Nephron progenitor cell (in vitro differentiated cells): ENCODE measurements at regions not wholly inside any gene's neighbourhood (a gene's known extent, or its start where the extent isn't known, plus 50 kb on each side); places are given as distances from the start of the nearest gene placed in this dataset.

Experiments
- DNase-seq: peaks from one replicate; pipeline ENCODE4 v3.0.0; 2021
- H3K27ac Mint-ChIP-seq: 2 replicates; pipeline ENCODE4 v1.8.0; 2021; ENCODE audit warnings: mild to moderate bottlenecking, moderate library complexity, mixed read lengths
- H3K27me3 Mint-ChIP-seq: 2 replicates; pipeline ENCODE4 v1.8.0; 2021; ENCODE audit warnings: mild to moderate bottlenecking, low read depth, mixed read lengths; ENCODE audit not compliant: poor library complexity
- H3K36me3 Mint-ChIP-seq: 2 replicates; pipeline ENCODE4 v1.8.0; 2021; ENCODE audit warnings: low read depth, mixed read lengths
- H3K4me1 Mint-ChIP-seq: 2 replicates; pipeline ENCODE4 v1.8.0; 2021; ENCODE audit warnings: mixed read lengths
- H3K4me3 Mint-ChIP-seq: 2 replicates; pipeline ENCODE4 v1.8.0; 2021; ENCODE audit warnings: mild to moderate bottlenecking, moderate library complexity, mixed read lengths
- H3K9me3 Mint-ChIP-seq: 2 replicates; pipeline ENCODE4 v1.8.0; 2021; ENCODE audit warnings: mild to moderate bottlenecking, moderate library complexity, mixed read lengths
- CTCF ChIP-seq: fragments of 200-600 bp; sonication (generic); IDR thresholded peaks from 2 replicates; pipeline ENCODE4 v1.5.0; 2021; ENCODE audit warnings: antibody characterized with exemption

GRCh38 chr6:147660334-147661311, 152.1 kb downstream of the SAMD5 start:
- no peak overlapping the region for H3K27ac Mint-ChIP-seq
- no peak overlapping the region for H3K4me3 Mint-ChIP-seq
- H3K4me1 Mint-ChIP-seq = peaks cover 11% of the 10 kb centered on the region
- DNase-seq = no peak
- H3K9me3 Mint-ChIP-seq = no peaks in the 10 kb centered on the region
- no peak for TF ChIP-seq CTCF
- H3K27me3 Mint-ChIP-seq = peaks cover 7% of the 10 kb centered on the region
- H3K36me3 Mint-ChIP-seq = no peaks in the 10 kb centered on the region

- Mint-ChIP-seq H3K9me3 (no peaks in the 10 kb centered on the region), H3K36me3 (no peaks in the 10 kb centered on the region), H3K27ac (no peak overlapping the region), H3K4me3 (no peak overlapping the region), H3K27me3 (no peaks in the 10 kb centered on the region), H3K4me1 (peaks cover 23% of the 10 kb centered on the region)
- DNase-seq = no peak
- no peak for TF ChIP-seq CTCF
Measured at GRCh38 chr6:147662646-147663045, 154.2 kb downstream of the SAMD5 start.

GRCh38 chr6:147664092-147664491, 155.6 kb downstream of the SAMD5 start:
- Mint-ChIP-seq H3K27me3 (no peaks in the 10 kb centered on the region), H3K4me3 (no peak overlapping the region), H3K27ac (no peak overlapping the region), H3K36me3 (no peaks in the 10 kb centered on the region), H3K9me3 (peaks cover 2% of the 10 kb centered on the region), H3K4me1 (peaks cover 23% of the 10 kb centered on the region)
- no peak for DNase-seq
- TF ChIP-seq CTCF = no peak

- Mint-ChIP-seq H3K4me3 (no peak overlapping the region), H3K4me1 (peaks cover 23% of the 10 kb centered on the region), H3K27ac (peak overlapping the region; percentile 89)
Measured at GRCh38 chr6:147666255-147666654, 157.8 kb downstream of the SAMD5 start.

GRCh38 chr6:147667082-147667481, 158.6 kb downstream of the SAMD5 start:
- peaks cover 11% of the 10 kb centered on the region for H3K36me3 Mint-ChIP-seq
- TF ChIP-seq CTCF = no peak
- no peak for DNase-seq
- peaks cover 2% of the 10 kb centered on the region for H3K27me3 Mint-ChIP-seq
- peaks cover 22% of the 10 kb centered on the region for H3K9me3 Mint-ChIP-seq
- H3K27ac Mint-ChIP-seq = peak overlapping the region; percentile 72
- H3K4me1 Mint-ChIP-seq = peaks cover 23% of the 10 kb centered on the region
- no peak overlapping the region for H3K4me3 Mint-ChIP-seq

More at GRCh38 chr6:147666255-147666654, 157.8 kb downstream of the SAMD5 start:
- Mint-ChIP-seq H3K9me3 (peaks cover 22% of the 10 kb centered on the region), H3K36me3 (peaks cover 11% of the 10 kb centered on the region), H3K27me3 (peaks cover 2% of the 10 kb centered on the region)
- TF ChIP-seq CTCF = no peak
- no peak for DNase-seq
